SU-DHL-6 (cell line): ENCODE measurements at regions not wholly inside any gene's neighbourhood (a gene's known extent, or its start where the extent isn't known, plus 50 kb on each side); places are given as distances from the start of the nearest gene placed in this dataset.

ENCODE experiments used
- H2AFZ ChIP-seq: fragments of 200-600 bp; sonication (generic); 2 replicates; pipeline ENCODE4 v1.6.1; 2014; ENCODE audit warnings: low read depth, mild to moderate bottlenecking, moderate library complexity, mixed read lengths, antibody characterized with exemption, low read length; ENCODE audit not compliant: severe bottlenecking
- H3F3A ChIP-seq: fragments of 200-600 bp; shearing (Covaris generic); 2 replicates; pipeline ENCODE4 v1.6.0; 2016; ENCODE audit warnings: antibody characterized with exemption, mild to moderate bottlenecking; ENCODE audit not compliant: insufficient read depth
- H3K27ac ChIP-seq: fragments of 200-600 bp; sonication (generic); 2 replicates; pipeline ENCODE4 v1.5.1; 2016; ENCODE audit warnings: low read depth, mild to moderate bottlenecking, low read length, moderate library complexity, mixed read lengths
- H3K27me3 ChIP-seq: fragments of 200-600 bp; sonication (generic), shearing (Covaris generic); 2 replicates; pipeline ENCODE4 v1.6.0; 2014; ENCODE audit warnings: mild to moderate bottlenecking, low read length
- H3K36me3 ChIP-seq: fragments of 200-600 bp; sonication (generic); 2 replicates; pipeline ENCODE4 v1.6.1; 2014; ENCODE audit warnings: mild to moderate bottlenecking, low read length, mixed read lengths
- H3K4me2 ChIP-seq: fragments of 300-600, 200-600 bp; shearing (Covaris generic), sonication (generic); 2 replicates; pipeline ENCODE4 v1.6.0; 2014; ENCODE audit warnings: low read length, low read depth, mild to moderate bottlenecking; ENCODE audit not compliant: poor library complexity, severe bottlenecking
- H3K4me3 ChIP-seq: fragments of 200-600 bp; sonication (generic); 2 replicates; pipeline ENCODE4 v1.5.1; 2014; ENCODE audit warnings: antibody characterized with exemption, low read length, mild to moderate bottlenecking, mixed read lengths; ENCODE audit not compliant: insufficient read depth, poor library complexity, severe bottlenecking
- H3K79me2 ChIP-seq: fragments of 200-600 bp; sonication (generic); 2 replicates; pipeline ENCODE4 v1.6.1; 2014; ENCODE audit warnings: mild to moderate bottlenecking, low read length, moderate library complexity; ENCODE audit not compliant: insufficient read depth
- H3K9ac ChIP-seq: fragments of 200-600 bp; sonication (generic); 2 replicates; pipeline ENCODE4 v1.7.0; 2014; ENCODE audit warnings: mild to moderate bottlenecking, low read length
- H3K9me2 ChIP-seq: fragments of 200-600 bp; sonication (generic); replicated peaks from 2 replicates; pipeline ENCODE4 v1.6.1; 2014; ENCODE audit warnings: low read length; ENCODE audit not compliant: insufficient read depth
- H3K9me3 ChIP-seq: fragments of 200-600 bp; sonication (generic); 2 replicates; pipeline ENCODE4 v1.6.1; 2014; ENCODE audit warnings: low read length, mixed read lengths; ENCODE audit not compliant: insufficient read depth
- H4K20me1 ChIP-seq: fragments of 200-600 bp; sonication (generic); 2 replicates; pipeline ENCODE4 v1.6.1; 2014; ENCODE audit warnings: low read depth, mild to moderate bottlenecking, antibody characterized with exemption, low read length, moderate library complexity, mixed read lengths
- EZH2phosphoT487 ChIP-seq: fragments of 200-600 bp; sonication (generic), shearing (Covaris generic); conservative IDR thresholded peaks from 2 replicates; pipeline ENCODE4 v1.6.1; 2018; ENCODE audit warnings: mild to moderate bottlenecking, antibody characterized with exemption, low read length, moderate library complexity, mixed read lengths
- TF ChIP-seq, protein P1 (sequence below): fragments of 200-600 bp; sonication (generic); IDR thresholded peaks from one replicate; pipeline ENCODE4 v1.5.1; 2017; ENCODE audit warnings: antibody characterized with exemption, mild to moderate bottlenecking, low read length, moderate library complexity; ENCODE audit not compliant: insufficient read depth, poor library complexity, severe bottlenecking

DNA sequence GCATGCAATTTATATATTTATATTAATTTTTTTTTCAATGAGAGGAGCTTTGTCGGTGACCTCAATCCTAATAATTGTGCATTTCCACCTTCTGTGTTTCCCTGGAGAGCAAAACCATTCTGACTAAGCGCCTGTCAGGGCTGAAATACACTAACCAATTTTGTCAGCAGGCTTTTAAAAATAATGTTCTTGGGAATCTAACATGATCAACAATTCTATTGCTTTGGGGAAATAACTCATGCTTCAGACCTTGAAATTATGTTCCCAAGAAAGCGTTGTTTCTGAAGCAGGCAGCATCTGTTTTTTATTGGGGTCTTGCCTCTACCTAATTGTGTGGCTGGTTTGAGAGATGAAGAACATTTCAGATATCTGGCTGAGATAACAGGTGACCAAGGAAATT is 129.1 kb upstream of the ALKAL2 start:
- H3K4me3 ChIP-seq = no peak overlapping the region
- H3K9me3 ChIP-seq = no peaks in the 10 kb centered on the region
- no peak overlapping the region for H2AFZ ChIP-seq
- no peaks in the 10 kb centered on the region for H3F3A ChIP-seq
- no peaks in the 10 kb centered on the region for H4K20me1 ChIP-seq
- H3K27ac ChIP-seq = no peak overlapping the region
- H3K27me3 ChIP-seq = 0 out of 2 replicates have a peak, but pooled peaks cover 4% of the 10 kb centered on the region
- TF ChIP-seq, protein P1, sequence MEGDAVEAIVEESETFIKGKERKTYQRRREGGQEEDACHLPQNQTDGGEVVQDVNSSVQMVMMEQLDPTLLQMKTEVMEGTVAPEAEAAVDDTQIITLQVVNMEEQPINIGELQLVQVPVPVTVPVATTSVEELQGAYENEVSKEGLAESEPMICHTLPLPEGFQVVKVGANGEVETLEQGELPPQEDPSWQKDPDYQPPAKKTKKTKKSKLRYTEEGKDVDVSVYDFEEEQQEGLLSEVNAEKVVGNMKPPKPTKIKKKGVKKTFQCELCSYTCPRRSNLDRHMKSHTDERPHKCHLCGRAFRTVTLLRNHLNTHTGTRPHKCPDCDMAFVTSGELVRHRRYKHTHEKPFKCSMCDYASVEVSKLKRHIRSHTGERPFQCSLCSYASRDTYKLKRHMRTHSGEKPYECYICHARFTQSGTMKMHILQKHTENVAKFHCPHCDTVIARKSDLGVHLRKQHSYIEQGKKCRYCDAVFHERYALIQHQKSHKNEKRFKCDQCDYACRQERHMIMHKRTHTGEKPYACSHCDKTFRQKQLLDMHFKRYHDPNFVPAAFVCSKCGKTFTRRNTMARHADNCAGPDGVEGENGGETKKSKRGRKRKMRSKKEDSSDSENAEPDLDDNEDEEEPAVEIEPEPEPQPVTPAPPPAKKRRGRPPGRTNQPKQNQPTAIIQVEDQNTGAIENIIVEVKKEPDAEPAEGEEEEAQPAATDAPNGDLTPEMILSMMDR = no peak
- TF ChIP-seq EZH2phosphoT487 = no peak
- no peak overlapping the region for H3K4me2 ChIP-seq
- H3K36me3 ChIP-seq = no peaks in the 10 kb centered on the region
- no peak overlapping the region for H3K9ac ChIP-seq
- H3K9me2 ChIP-seq = no peaks in the 10 kb centered on the region
- no peaks in the 10 kb centered on the region for H3K79me2 ChIP-seq

DNA sequence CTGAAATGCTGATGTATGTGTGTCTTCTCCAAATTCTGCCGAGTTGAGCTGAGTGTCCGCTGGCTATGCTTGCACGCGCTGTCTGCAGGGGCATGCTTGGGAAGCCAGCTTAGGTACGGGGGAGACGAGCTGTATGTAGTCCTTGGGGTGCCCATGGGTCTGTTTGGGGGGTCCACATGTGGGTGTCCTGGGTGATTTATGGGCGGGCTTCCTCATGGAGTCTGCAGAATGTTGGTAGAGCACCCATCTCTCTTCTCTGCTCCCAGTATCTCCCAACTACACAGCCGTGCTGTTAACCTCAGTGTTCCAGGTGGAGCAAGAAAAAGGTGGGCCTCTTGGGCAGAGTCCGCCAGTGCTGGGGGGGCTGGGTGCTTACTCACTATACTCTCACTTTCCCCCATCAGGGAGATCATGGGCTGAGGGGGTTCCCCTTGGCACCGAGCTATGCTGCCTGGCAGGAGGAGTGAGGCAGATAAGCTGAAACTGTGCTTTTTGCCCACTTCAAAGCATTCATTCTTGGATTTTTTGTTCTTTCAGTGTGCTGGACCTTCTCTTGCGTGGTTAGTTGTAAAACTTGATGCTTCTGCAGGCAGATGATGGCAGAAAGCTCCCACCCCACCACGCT is 128.2 kb upstream of the ALKAL2 start:
- Histone ChIP-seq H3F3A (no peaks in the 10 kb centered on the region), H2AFZ (no peak overlapping the region)
- TF ChIP-seq, protein P1 = no peak
- no peak for TF ChIP-seq EZH2phosphoT487

DNA sequence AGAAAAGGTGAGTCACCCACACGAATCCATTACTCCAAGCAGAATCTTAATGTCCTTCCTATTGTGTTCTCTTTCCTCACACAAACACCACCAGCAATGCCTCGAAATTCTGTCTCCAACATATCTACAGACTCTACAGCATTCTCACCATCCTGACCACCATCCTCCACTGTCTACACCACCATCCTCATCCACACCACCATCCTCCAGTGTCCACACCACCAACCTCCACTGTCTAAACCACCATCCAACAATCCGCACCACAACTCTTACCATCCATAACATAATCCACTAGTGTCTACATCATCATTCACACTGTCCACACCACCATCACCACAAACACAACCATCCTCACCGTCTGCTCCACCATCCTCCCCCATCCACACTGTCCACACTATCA is 121.6 kb upstream of the ALKAL2 start:
- H3K27ac ChIP-seq = no peak overlapping the region
- no peak overlapping the region for H3K4me2 ChIP-seq
- 0 out of 2 replicates have a peak, but pooled peaks cover 4% of the 10 kb centered on the region for H3K27me3 ChIP-seq
- no peak overlapping the region for H2AFZ ChIP-seq
- no peaks in the 10 kb centered on the region for H3F3A ChIP-seq
- no peak overlapping the region for H3K9ac ChIP-seq
- H3K36me3 ChIP-seq = no peaks in the 10 kb centered on the region
- no peaks in the 10 kb centered on the region for H3K9me3 ChIP-seq
- no peaks in the 10 kb centered on the region for H3K79me2 ChIP-seq
- no peaks in the 10 kb centered on the region for H4K20me1 ChIP-seq
- no peak overlapping the region for H3K4me3 ChIP-seq
- H3K9me2 ChIP-seq = no peaks in the 10 kb centered on the region
- no peak for TF ChIP-seq EZH2phosphoT487
- TF ChIP-seq, protein P1 = no peak

More for the DNA sequence above, 128.2 kb upstream of the ALKAL2 start:
- H3K4me2 ChIP-seq = no peak overlapping the region
- H3K27me3 ChIP-seq = 0 out of 2 replicates have a peak, but pooled peaks cover 4% of the 10 kb centered on the region
- no peaks in the 10 kb centered on the region for H3K9me2 ChIP-seq
- no peaks in the 10 kb centered on the region for H3K9me3 ChIP-seq
- no peaks in the 10 kb centered on the region for H4K20me1 ChIP-seq
- H3K9ac ChIP-seq = no peak overlapping the region
- no peaks in the 10 kb centered on the region for H3K79me2 ChIP-seq
- no peak overlapping the region for H3K4me3 ChIP-seq
- H3K27ac ChIP-seq = no peak overlapping the region
- H3K36me3 ChIP-seq = no peaks in the 10 kb centered on the region
